ENCODE measurements at regions not wholly inside any gene's neighbourhood (a gene's known extent, or its start where the extent isn't known, plus 50 kb on each side); places are given as distances from the start of the nearest gene placed in this dataset.

- DNase-seq, result no peak
- H3K23ac ChIP-seq (ENCODE audit: insufficient read length, low read depth, low read length), result no peak overlapping the region
- H3K4me2 ChIP-seq (ENCODE audit: insufficient read depth, insufficient read length, low read length), result no peak overlapping the region
- no peak overlapping the region for H3K9ac ChIP-seq (ENCODE audit: extremely low read depth, insufficient read length, low read length)
- H2BK20ac ChIP-seq (ENCODE audit: low read depth, low read length, poor library complexity, severe bottlenecking), result no peak overlapping the region
- no peak overlapping the region for H3K56ac ChIP-seq (ENCODE audit: insufficient read length, low read depth, low read length)
- H3K79me1 ChIP-seq (ENCODE audit: insufficient read depth, low read depth, low read length, poor library complexity, severe bottlenecking), result no peaks in the 10 kb centered on the region
- no peak overlapping the region for H2AK5ac ChIP-seq (ENCODE audit: insufficient read length, low read length)
- peaks cover 18 to 19% of the 10 kb centered on the region in 2 experiments; a peak in 4 of 5 replicates for H3K9me3 Mint-ChIP-seq
- no peak overlapping the region for H3K14ac ChIP-seq (ENCODE audit: insufficient read depth, low read length)
- H3K9me3 ChIP-seq (ENCODE audit: control insufficient read depth, low read depth, low read length), result no peaks in the 10 kb centered on the region
- H2AFZ ChIP-seq (ENCODE audit: low read length), result no peak overlapping the region
- no peak overlapping the region for H3K4ac ChIP-seq (ENCODE audit: low read depth, low read length)
- no peak overlapping the region for H3T11ph ChIP-seq (ENCODE audit: low read length)
- H2BK12ac ChIP-seq (ENCODE audit: insufficient read length, low read depth, low read length), result no peak overlapping the region
- H3K27me3 Mint-ChIP-seq (ENCODE audit: low read depth), result no peaks in the 10 kb centered on the region
- no peak overlapping the region for H3K27ac Mint-ChIP-seq
- no peaks in the 10 kb centered on the region for H4K20me1 ChIP-seq (ENCODE audit: control insufficient read depth, insufficient read depth, insufficient read length)
- peaks cover 13 to 16% of the 10 kb centered on the region in 2 experiments for H3K4me1 Mint-ChIP-seq
- no peaks in the 10 kb centered on the region for H3K27me3 ChIP-seq (ENCODE audit: insufficient read depth, low read length)
- no peak overlapping the region for H3K18ac ChIP-seq (ENCODE audit: insufficient read length, low read depth, low read length)
- H2BK5ac ChIP-seq (ENCODE audit: insufficient read length, low read length), result no peak overlapping the region
- H2BK15ac ChIP-seq (ENCODE audit: low read depth, low read length), result no peak overlapping the region
- H4K8ac ChIP-seq (replicated peaks; ENCODE audit: insufficient read length, low read depth, low read length), result no peak overlapping the region
- TF ChIP-seq CTCF (conservative IDR thresholded peaks at IDR 0.05), result no peak
- H4K91ac ChIP-seq (ENCODE audit: insufficient read length, low read depth, low read length), result no peak overlapping the region
- no peaks in the 10 kb centered on the region; the same call in 1 of the 2 replicates for H3K4me1 ChIP-seq (ENCODE audit: insufficient read depth, low read length)
- H2BK120ac ChIP-seq (ENCODE audit: low read depth, low read length, poor library complexity, severe bottlenecking), result no peak overlapping the region
- no peak overlapping the region for H3K27ac ChIP-seq (ENCODE audit: insufficient read length, low read depth, low read length)
- no peak overlapping the region for H3K4me3 Mint-ChIP-seq
- WGBS (ENCODE audit: extremely low coverage, insufficient read length, low lambda C conversion rate), result no CpG with 5 or more reads among the region's 3 CpGs
- H3K36me3 Mint-ChIP-seq (ENCODE audit: insufficient read depth in 1 of 3, low read depth in 3 of 3), result peaks cover 6 to 12% (median 12%) of the 10 kb centered on the region in 3 experiments; a peak in 6 of 7 replicates
- no peaks in the 10 kb centered on the region for H3K79me2 ChIP-seq (ENCODE audit: insufficient read depth, low read length)
- H4K5ac ChIP-seq (ENCODE audit: insufficient read length, low read depth, low read length), result no peak overlapping the region
- no peaks in the 10 kb centered on the region for H3K23me2 ChIP-seq (ENCODE audit: insufficient read length, low read depth, low read length, poor library complexity, severe bottlenecking)
These were observed 849.2 kb upstream of the LRFN5 start for GRCh38 chr14:40757376-40757950.
